ENCODE measurements at regions not wholly inside any gene's neighbourhood (a gene's known extent, or its start where the extent isn't known, plus 50 kb on each side); places are given as distances from the start of the nearest gene placed in this dataset.

- TF ChIP-seq POLR2A (IDR thresholded peaks at IDR 0.05) (no peak), CTCF (IDR thresholded peaks at IDR 0.05) (no peak)
Observed at GRCh38 chr2:8319219-8319618, 362.6 kb upstream of the ID2 start.

All from heart left ventricle (tissue), 13 donors.